ENCODE measurements at regions not wholly inside any gene's neighbourhood (a gene's known extent, or its start where the extent isn't known, plus 50 kb on each side); places are given as distances from the start of the nearest gene placed in this dataset.
"Not testable (repeated sequence)": the region's sequence is repeated elsewhere in the genome, so short reads cannot be mapped to it uniquely, and the experiment has no call there.

GRCh38 chr1:157219182-157219581, 81.0 kb upstream of the ETV3 start:
- ATAC-seq = no peak
- TF ChIP-seq CTCF (IDR thresholded peaks at IDR 0.05 in 4 of 5, conservative IDR thresholded peaks at IDR 0.05 in 1 of 5) = no peak
- no peak for TF ChIP-seq POLR2A (IDR thresholded peaks at IDR 0.05)
- in situ Hi-C loops (cut with MboI; ENCODE audit: low sequenced_read_pairs in 4 of 4) = loop anchor here in 2 of 4 donors (25.0 kb wide), 1 partner anchor 268 kb away; no protein-coding TSS in a partner anchor

GRCh38 chr1:157218671-157219070, 80.5 kb upstream of the ETV3 start:
- DNase-seq (no peak), ATAC-seq (no peak)
- Histone ChIP-seq H3K27ac (no peak overlapping the region), H3K4me3 (no peak overlapping the region), H3K4me1 (no peaks in the 10 kb centered on the region), H3K9me3 (no peaks in the 10 kb centered on the region), H3K27me3 (peaks cover 0 to 2% (median 0%) of the 10 kb centered on the region in 3 donors), H3K36me3 (no peaks in the 10 kb centered on the region)
- intact Hi-C loops (cut with DNase I; ENCODE audit: low total_unique reads) = no loop called here
- TF ChIP-seq POLR2A (IDR thresholded peaks at IDR 0.05) (no peak), CTCF (IDR thresholded peaks at IDR 0.05 in 4 of 5, conservative IDR thresholded peaks at IDR 0.05 in 1 of 5) (no peak)
- in situ Hi-C loops (cut with MboI; ENCODE audit: low sequenced_read_pairs in 4 of 4) = loop anchor here in 2 of 4 donors (25.0 kb wide), 1 partner anchor 269 kb away; no protein-coding TSS in a partner anchor

More at GRCh38 chr1:157219182-157219581, 81.0 kb upstream of the ETV3 start:
- Histone ChIP-seq H3K4me1 (no peaks in the 10 kb centered on the region), H3K9me3 (no peaks in the 10 kb centered on the region), H3K27me3 (peaks cover 0 to 2% (median 0%) of the 10 kb centered on the region in 3 donors), H3K36me3 (no peaks in the 10 kb centered on the region), H3K4me3 (no peak overlapping the region), H3K27ac (no peak overlapping the region)
- no peak for DNase-seq
- intact Hi-C loops (cut with DNase I; ENCODE audit: low total_unique reads) = no loop called here

GRCh38 chr1:157217486-157217885, 79.3 kb upstream of the ETV3 start:
- no peaks in the 10 kb centered on the region for H3K27me3 ChIP-seq
- H3K4me3 ChIP-seq = no peak overlapping the region
- H3K36me3 ChIP-seq = no peaks in the 10 kb centered on the region
- no peak overlapping the region for H3K27ac ChIP-seq
- DNase-seq = no peak
- no peak for ATAC-seq
- H3K4me1 ChIP-seq = no peaks in the 10 kb centered on the region
- TF ChIP-seq CTCF (IDR thresholded peaks at IDR 0.05 in 4 of 5, conservative IDR thresholded peaks at IDR 0.05 in 1 of 5) = no peak
- no peak for TF ChIP-seq POLR2A (IDR thresholded peaks at IDR 0.05)
- in situ Hi-C loops (cut with MboI; ENCODE audit: low sequenced_read_pairs in 4 of 4) (loop anchor here in 2 of 4 donors (25.0 kb wide), 1 partner anchor 270 kb away; no protein-coding TSS in a partner anchor), intact Hi-C loops (cut with DNase I; ENCODE audit: low total_unique reads) (no loop called here)
- no peaks in the 10 kb centered on the region for H3K9me3 ChIP-seq

GRCh38 chr1:157213836-157214235, 75.6 kb upstream of the ETV3 start:
- no peak for TF ChIP-seq POLR2A (IDR thresholded peaks at IDR 0.05)
- no peak for TF ChIP-seq CTCF (IDR thresholded peaks at IDR 0.05 in 4 of 5, conservative IDR thresholded peaks at IDR 0.05 in 1 of 5)
- Histone ChIP-seq H3K27ac (no peak overlapping the region), H3K9me3 (peaks cover 0 to 3% (median 0%) of the 10 kb centered on the region in 3 donors), H3K36me3 (no peaks in the 10 kb centered on the region), H3K4me3 (no peak overlapping the region), H3K4me1 (no peaks in the 10 kb centered on the region), H3K27me3 (peaks cover 0 to 4% (median 0%) of the 10 kb centered on the region in 3 donors)
- ATAC-seq (no peak), DNase-seq (no peak)
- in situ Hi-C loops (cut with MboI; ENCODE audit: low sequenced_read_pairs in 4 of 4) = loop anchor here in 2 of 4 donors (25.0 kb wide), 1 partner anchor 273 kb away; no protein-coding TSS in a partner anchor
- intact Hi-C loops (cut with DNase I; ENCODE audit: low total_unique reads) = no loop called here

GRCh38 chr1:157209514-157209913, 71.3 kb upstream of the ETV3 start:
- in situ Hi-C loops (cut with MboI; ENCODE audit: low sequenced_read_pairs in 4 of 4) = loop anchor here in 2 of 4 donors (25.0 kb wide), 1 partner anchor 278 kb away; no protein-coding TSS in a partner anchor
- Histone ChIP-seq H3K9me3 (peaks cover 0 to 3% (median 0%) of the 10 kb centered on the region in 3 donors), H3K27me3 (peaks cover 0 to 4% (median 0%) of the 10 kb centered on the region in 3 donors), H3K4me1 (no peaks in the 10 kb centered on the region), H3K36me3 (no peaks in the 10 kb centered on the region), H3K27ac (no peak overlapping the region), H3K4me3 (no peak overlapping the region)
- DNase-seq = no peak
- intact Hi-C loops (cut with DNase I; ENCODE audit: low total_unique reads) = no loop called here
- ATAC-seq = no peak
- TF ChIP-seq POLR2A (IDR thresholded peaks at IDR 0.05) (no peak), CTCF (IDR thresholded peaks at IDR 0.05 in 4 of 5, conservative IDR thresholded peaks at IDR 0.05 in 1 of 5) (no peak)

- intact Hi-C loops (cut with DNase I; ENCODE audit: low total_unique reads); DNase-seq; H3K4me1 ChIP-seq; H3K4me3 ChIP-seq; H3K27ac ChIP-seq; H3K9me3 ChIP-seq; H3K36me3 ChIP-seq; H3K27me3 ChIP-seq; ATAC-seq: not testable (repeated sequence)
- in situ Hi-C loops (cut with MboI; ENCODE audit: low sequenced_read_pairs in 4 of 4) = loop anchor here in 2 of 4 donors (25.0 kb wide), 1 partner anchor 281 kb away; no protein-coding TSS in a partner anchor
These were observed 67.8 kb upstream of the ETV3 start for GRCh38 chr1:157205982-157206381.

Data from gastrocnemius medialis (tissue), 4 donors.